GM10266 (cell line): ENCODE measurements at regions not wholly inside any gene's neighbourhood (a gene's known extent, or its start where the extent isn't known, plus 50 kb on each side); places are given as distances from the start of the nearest gene placed in this dataset.
"Not testable (repeated sequence)": the region's sequence is repeated elsewhere in the genome, so short reads cannot be mapped to it uniquely, and the experiment has no call there.

Experiments
- DNase-seq: peaks from one replicate; pipeline ENCODE4 v3.0.0; 2012; ENCODE audit errors: extremely low spot score
- CTCF ChIP-seq: IDR thresholded peaks from 2 replicates; pipeline ENCODE4 v1.5.1; 2012; ENCODE audit warnings: mild to moderate bottlenecking, low read depth; ENCODE audit not compliant: control insufficient read depth, insufficient read depth; ENCODE audit errors: missing control alignments

- TF ChIP-seq CTCF, result no peak
- no peak for DNase-seq
Observed at GRCh38 chr9:118670011-118670953, 699.0 kb downstream of the BRINP1 start.

GRCh38 chr9:118674942-118675341 is 694.3 kb downstream of the BRINP1 start:
- DNase-seq, result no peak

GRCh38 chr9:118677936-118678653 is 691.1 kb downstream of the BRINP1 start:
- DNase-seq, result not testable (repeated sequence)

More at GRCh38 chr9:118674942-118675341, 694.3 kb downstream of the BRINP1 start:
- no peak for TF ChIP-seq CTCF

- TF ChIP-seq CTCF, result no peak
- no peak for DNase-seq
Observed at GRCh38 chr9:118686959-118687358, 682.3 kb downstream of the BRINP1 start.

- TF ChIP-seq CTCF, result no peak
- no peak for DNase-seq
Observed at GRCh38 chr9:118689280-118689679, 680.0 kb downstream of the BRINP1 start.

- DNase-seq, result no peak
- TF ChIP-seq CTCF, result no peak
Observed at GRCh38 chr9:118692613-118693012, 676.6 kb downstream of the BRINP1 start.

- DNase-seq, result no peak
- no peak for TF ChIP-seq CTCF
Observed at GRCh38 chr9:118693645-118694044, 675.6 kb downstream of the BRINP1 start.

- not testable (repeated sequence) for DNase-seq
Observed at GRCh38 chr9:118695249-118695648, 674.0 kb downstream of the BRINP1 start.
